ENCODE measurements at regions not wholly inside any gene's neighbourhood (a gene's known extent, or its start where the extent isn't known, plus 50 kb on each side); places are given as distances from the start of the nearest gene placed in this dataset.
A peak's percentile ranks its signal among the peaks of the same experiment; 100 is the strongest.

DNA sequence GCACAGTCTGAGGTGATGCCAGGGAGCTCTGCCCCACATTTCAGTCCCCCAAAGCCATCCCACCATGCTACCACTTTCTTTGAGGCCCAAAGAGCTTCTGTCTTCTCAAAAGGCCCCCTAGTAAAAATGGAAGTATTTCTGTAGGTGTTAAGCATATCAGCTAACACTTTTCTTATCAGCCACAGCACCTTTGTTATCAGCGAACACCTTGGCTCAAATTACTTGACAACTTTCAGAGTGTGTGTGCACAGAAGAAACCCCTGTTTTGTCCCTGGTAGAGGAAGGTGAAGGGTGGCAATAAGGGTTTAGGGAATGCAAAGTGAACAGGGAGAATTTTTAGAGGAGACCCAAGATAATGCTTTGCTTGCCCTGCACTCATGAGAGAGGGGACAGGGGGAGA lies 54.8 kb upstream of the GJA8 start:
- no peak for TF ChIP-seq CTCF (IDR thresholded peaks at IDR 0.05; ENCODE audit: low read depth, low read length)
- H3K4me3 ChIP-seq (ENCODE audit: low read depth, low read length), result no peak overlapping the region
- no peak for DNase-seq (ENCODE audit: low read depth, low spot score)
- in situ Hi-C loops (cut with HindIII; ENCODE audit: low sequenced_read_pairs), result no loop called here

DNA sequence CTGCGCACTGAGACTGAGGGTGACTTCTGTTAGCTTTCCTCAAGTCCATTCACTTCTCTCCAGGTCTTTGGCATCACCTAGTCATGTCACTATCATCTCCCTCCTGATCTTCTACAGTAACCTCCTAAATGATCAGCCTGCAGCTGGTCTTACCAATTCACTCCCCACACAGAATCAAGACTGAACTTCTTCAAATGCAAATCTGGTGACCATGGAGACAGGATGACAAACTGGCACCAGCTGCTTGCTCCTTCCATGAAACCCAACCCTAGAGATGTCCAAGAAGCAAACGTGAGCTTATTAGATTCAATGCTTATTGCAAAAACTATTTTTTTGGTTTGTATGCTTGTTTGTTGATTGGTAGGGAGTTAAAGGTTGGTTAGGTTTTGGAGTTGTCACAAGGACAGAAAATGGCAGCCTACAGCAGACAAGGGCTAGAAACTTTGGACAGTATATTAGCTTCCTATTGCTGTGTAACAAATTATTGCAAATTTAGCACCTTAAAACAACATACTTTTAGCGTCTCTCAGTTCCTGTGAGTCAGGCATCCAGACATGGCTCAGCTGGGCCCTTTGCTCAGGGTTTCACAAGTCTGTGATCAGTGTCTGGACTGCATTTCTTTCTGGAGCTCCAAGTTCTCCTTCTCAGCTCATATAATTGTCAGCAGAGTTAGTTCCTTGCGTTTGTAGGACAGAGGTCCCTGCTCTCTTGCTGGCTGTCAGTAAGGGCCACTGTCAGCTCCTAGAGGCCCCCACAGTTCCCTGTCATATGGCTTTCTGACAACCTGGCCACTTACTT lies 53.3 kb upstream of the GJA8 start:
- H3K4me3 ChIP-seq (ENCODE audit: low read depth, low read length), result no peak overlapping the region
- TF ChIP-seq CTCF (IDR thresholded peaks at IDR 0.05; ENCODE audit: low read depth, low read length), result no peak
- DNase-seq (ENCODE audit: low read depth, low spot score), result no peak
- in situ Hi-C loops (cut with HindIII; ENCODE audit: low sequenced_read_pairs), result no loop called here

DNA sequence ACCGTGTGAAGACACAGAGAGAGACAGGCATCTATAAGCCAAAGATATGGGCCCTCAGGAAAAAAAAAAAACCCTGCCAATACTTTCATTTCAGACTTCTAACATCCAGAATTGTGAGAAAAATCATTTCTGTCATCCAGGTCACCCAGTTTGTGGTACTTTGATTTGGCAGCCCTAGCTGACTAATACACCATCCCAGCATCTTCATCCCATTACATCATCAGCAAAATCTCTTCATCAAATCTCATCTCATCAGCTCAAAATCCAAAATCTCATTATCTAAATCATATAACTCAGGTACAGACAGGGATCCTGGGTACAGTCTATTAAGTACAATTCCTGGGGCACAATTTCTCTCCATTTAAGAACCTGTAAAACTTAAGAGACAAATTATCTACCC lies 51.9 kb upstream of the GJA8 start:
- in situ Hi-C loops (cut with HindIII; ENCODE audit: low sequenced_read_pairs), result no loop called here
- no peak for TF ChIP-seq CTCF (IDR thresholded peaks at IDR 0.05; ENCODE audit: low read depth, low read length)
- no peak for DNase-seq (ENCODE audit: low read depth, low spot score)

GRCh38 chr1:147851149-147851548 lies 51.4 kb upstream of the GJA8 start:
- in situ Hi-C loops (cut with HindIII; ENCODE audit: low sequenced_read_pairs), result no loop called here

More for the DNA sequence above, 51.9 kb upstream of the GJA8 start:
- no peak overlapping the region for H3K4me3 ChIP-seq (ENCODE audit: low read depth, low read length)

GRCh38 chr1:147852706-147853225 lies 49.8 kb upstream of the GJA8 start:
- DNase-seq (ENCODE audit: low read depth, low spot score), result no peak
- no peak for TF ChIP-seq CTCF (IDR thresholded peaks at IDR 0.05; ENCODE audit: low read depth, low read length)
- in situ Hi-C loops (cut with HindIII; ENCODE audit: low sequenced_read_pairs), result no loop called here
- H3K4me3 ChIP-seq (ENCODE audit: low read depth, low read length), result no peak overlapping the region

More at GRCh38 chr1:147851149-147851548, 51.4 kb upstream of the GJA8 start:
- TF ChIP-seq CTCF (IDR thresholded peaks at IDR 0.05; ENCODE audit: low read depth, low read length), result no peak
- DNase-seq (ENCODE audit: low read depth, low spot score), result peak; percentile 6
- no peak overlapping the region for H3K4me3 ChIP-seq (ENCODE audit: low read depth, low read length)
